Activated CD4-positive, alpha-beta T cell treated with anti-CD3 and anti-CD28 coated beads, Interleukin-2, amount 10 ng/mL, durations not matched to agents 7 days and 5 days (primary cell): ENCODE measurements at regions not wholly inside any gene's neighbourhood (a gene's known extent, or its start where the extent isn't known, plus 50 kb on each side); places are given as distances from the start of the nearest gene placed in this dataset.
"Not testable (repeated sequence)": the region's sequence is repeated elsewhere in the genome, so short reads cannot be mapped to it uniquely, and the experiment has no call there.

Source experiments
- CTCF ChIA-PET: fragments of 350-600 bp; sonication (Branson Sonifier 250); formaldehyde crosslinking; loops from one replicate; lab custom pipeline; 2021; ENCODE audit warnings: antibody characterized with exemption; lab: Charles Lee
- POLR2A ChIA-PET: fragments of 350-600 bp; sonication (Branson Sonifier 250); formaldehyde crosslinking; loops from one replicate; lab custom pipeline; 2021; ENCODE audit warnings: antibody characterized with exemption; lab: Charles Lee
- DNase-seq: peaks from one replicate; pipeline ENCODE4 v3.0.0-alpha.2; 2020
- H3K27ac Mint-ChIP-seq: one replicate; pipeline ENCODE4 v1.8.0; 2021; ENCODE audit warnings: mild to moderate bottlenecking, moderate library complexity, mixed read lengths
- H3K27me3 Mint-ChIP-seq: one replicate; pipeline ENCODE4 v1.8.0; 2021; ENCODE audit warnings: mixed read lengths
- H3K36me3 Mint-ChIP-seq: one replicate; pipeline ENCODE4 v1.8.0; 2021; ENCODE audit warnings: low read depth, mixed read lengths
- H3K4me1 Mint-ChIP-seq: one replicate; pipeline ENCODE4 v1.8.0; 2021; ENCODE audit warnings: mixed read lengths
- H3K4me3 Mint-ChIP-seq: one replicate; pipeline ENCODE4 v1.8.0; 2021; ENCODE audit warnings: mild to moderate bottlenecking, moderate library complexity, mixed read lengths
- H3K9me3 Mint-ChIP-seq: one replicate; pipeline ENCODE4 v1.8.0; 2021; ENCODE audit warnings: mixed read lengths

GRCh38 chr7:26988836-26989374 is 106.9 kb downstream of the HOXA1 start:
- Mint-ChIP-seq H3K36me3 (no peaks in the 10 kb centered on the region), H3K27me3 (peaks cover 7% of the 10 kb centered on the region), H3K27ac (no peak overlapping the region), H3K9me3 (no peaks in the 10 kb centered on the region), H3K4me3 (no peak overlapping the region), H3K4me1 (no peaks in the 10 kb centered on the region)
- CTCF ChIA-PET: no interaction called here
- POLR2A ChIA-PET: no interaction called here
- DNase-seq: no peak

DNA sequence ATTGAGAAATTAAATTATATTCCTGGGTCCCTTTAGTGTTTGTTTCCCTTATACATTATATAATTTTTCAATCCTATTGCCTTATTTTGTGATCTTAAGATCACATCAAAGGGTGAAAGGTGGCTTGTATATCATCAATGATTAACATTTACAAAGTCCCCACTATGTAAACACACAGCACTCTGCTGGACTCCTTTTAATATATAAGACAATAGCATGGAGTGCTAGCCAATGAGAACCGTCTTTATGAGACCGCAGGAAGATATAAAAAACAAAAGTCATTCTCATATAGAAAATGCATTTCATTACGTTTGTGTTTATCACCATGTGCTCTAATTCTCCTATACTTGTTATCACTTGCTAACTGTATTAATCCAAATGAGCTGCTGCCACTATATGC is 108.5 kb downstream of the HOXA1 start:
- H3K27ac Mint-ChIP-seq: no peak overlapping the region
- no peaks in the 10 kb centered on the region for H3K9me3 Mint-ChIP-seq
- no peak for DNase-seq
- POLR2A ChIA-PET: no interaction called here
- CTCF ChIA-PET: no interaction called here
- H3K36me3 Mint-ChIP-seq: no peaks in the 10 kb centered on the region
- no peak overlapping the region for H3K4me3 Mint-ChIP-seq
- no peaks in the 10 kb centered on the region for H3K4me1 Mint-ChIP-seq
- H3K27me3 Mint-ChIP-seq: peaks cover 5% of the 10 kb centered on the region

DNA sequence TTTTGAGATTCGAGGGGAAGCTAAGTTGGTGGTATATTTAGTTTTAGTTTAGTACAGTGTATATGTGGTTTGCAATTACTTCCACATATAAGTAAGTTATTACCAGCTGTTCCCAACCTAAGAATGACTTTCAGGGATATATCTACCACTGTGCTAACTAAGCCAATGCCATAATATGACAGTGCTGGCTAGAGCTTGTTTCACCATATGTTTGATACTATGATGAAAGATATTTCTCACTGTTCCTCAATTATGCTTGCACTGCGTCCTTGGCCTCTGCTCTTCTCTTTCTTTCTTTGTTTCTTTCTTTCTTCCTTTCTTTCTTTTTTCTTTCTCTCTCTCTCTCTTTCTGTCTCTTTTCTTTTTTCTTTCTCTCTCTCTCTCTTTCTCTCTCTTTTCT is 113.8 kb upstream of the SKAP2 start:
- H3K27me3 Mint-ChIP-seq: peaks cover 5% of the 10 kb centered on the region
- no peak overlapping the region for H3K27ac Mint-ChIP-seq
- no peaks in the 10 kb centered on the region for H3K9me3 Mint-ChIP-seq
- H3K4me1 Mint-ChIP-seq: no peaks in the 10 kb centered on the region
- H3K36me3 Mint-ChIP-seq: no peaks in the 10 kb centered on the region
- H3K4me3 Mint-ChIP-seq: no peak overlapping the region
- ChIA-PET CTCF (no interaction called here), POLR2A (no interaction called here)
- DNase-seq: no peak

DNA sequence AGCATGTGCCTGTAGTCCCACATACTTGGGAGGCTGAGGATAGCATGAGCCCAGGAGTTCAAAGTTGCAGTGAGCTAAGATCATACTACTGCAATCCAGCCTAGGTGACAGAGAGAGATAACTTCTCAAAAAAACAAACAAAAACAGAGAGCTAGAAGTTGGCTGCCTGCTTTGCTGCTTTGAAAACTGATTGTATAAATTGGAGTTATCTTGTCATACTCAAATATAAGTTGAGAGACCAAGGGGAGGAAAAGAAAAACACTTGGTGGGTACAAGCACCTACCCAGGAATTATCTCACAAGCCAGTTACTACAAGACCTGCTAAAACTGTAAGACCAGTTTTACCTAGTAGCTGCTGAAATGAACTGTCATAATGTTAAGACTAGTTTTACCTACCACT is 112.5 kb upstream of the SKAP2 start:
- Mint-ChIP-seq H3K36me3 (no peaks in the 10 kb centered on the region), H3K4me1 (no peaks in the 10 kb centered on the region), H3K27ac (no peak overlapping the region), H3K9me3 (peaks cover 9% of the 10 kb centered on the region), H3K4me3 (no peak overlapping the region), H3K27me3 (peaks cover 7% of the 10 kb centered on the region)
- ChIA-PET POLR2A (interaction anchor here (0.6 kb wide), 1 partner anchor 701 kb away, joined by 3 read pairs; no protein-coding TSS in a partner anchor), CTCF (interaction anchor here (0.6 kb wide), 1 partner anchor 944 kb away, joined by 4 read pairs; no protein-coding TSS in a partner anchor)
- no peak for DNase-seq

- DNase-seq, H3K4me3 Mint-ChIP-seq, H3K4me1 Mint-ChIP-seq, CTCF ChIA-PET, H3K27ac Mint-ChIP-seq, POLR2A ChIA-PET, H3K36me3 Mint-ChIP-seq: not testable (repeated sequence)
- H3K27me3 Mint-ChIP-seq: peaks cover 13% of the 10 kb centered on the region
- peaks cover 12% of the 10 kb centered on the region for H3K9me3 Mint-ChIP-seq
Measured at GRCh38 chr7:26971924-26972323, 107.5 kb upstream of the SKAP2 start.

DNA sequence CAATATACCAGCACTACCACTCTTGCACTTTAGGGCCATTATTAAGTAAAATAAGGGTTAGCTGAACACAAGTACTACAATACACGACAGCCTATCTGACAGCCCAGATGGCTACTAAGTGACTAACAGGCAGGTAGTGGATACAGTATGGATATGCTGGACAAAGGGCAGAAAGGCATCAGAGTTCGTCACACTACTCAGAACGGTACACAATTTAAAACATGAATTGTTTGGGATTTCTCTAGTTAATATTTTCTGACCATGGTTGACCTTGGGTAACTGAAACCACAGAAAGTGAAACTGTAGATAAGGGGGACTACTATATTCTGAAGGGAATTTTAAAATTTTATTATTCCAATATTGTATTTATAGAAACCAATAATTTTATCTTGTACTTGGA is 101.3 kb upstream of the SKAP2 start:
- no peak overlapping the region for H3K27ac Mint-ChIP-seq
- no peaks in the 10 kb centered on the region for H3K36me3 Mint-ChIP-seq
- no peak for DNase-seq
- ChIA-PET CTCF (no interaction called here), POLR2A (no interaction called here)
- H3K27me3 Mint-ChIP-seq: peaks cover 11% of the 10 kb centered on the region
- no peaks in the 10 kb centered on the region for H3K4me1 Mint-ChIP-seq
- H3K4me3 Mint-ChIP-seq: no peak overlapping the region
- H3K9me3 Mint-ChIP-seq: peaks cover under 1% of the 10 kb centered on the region

DNA sequence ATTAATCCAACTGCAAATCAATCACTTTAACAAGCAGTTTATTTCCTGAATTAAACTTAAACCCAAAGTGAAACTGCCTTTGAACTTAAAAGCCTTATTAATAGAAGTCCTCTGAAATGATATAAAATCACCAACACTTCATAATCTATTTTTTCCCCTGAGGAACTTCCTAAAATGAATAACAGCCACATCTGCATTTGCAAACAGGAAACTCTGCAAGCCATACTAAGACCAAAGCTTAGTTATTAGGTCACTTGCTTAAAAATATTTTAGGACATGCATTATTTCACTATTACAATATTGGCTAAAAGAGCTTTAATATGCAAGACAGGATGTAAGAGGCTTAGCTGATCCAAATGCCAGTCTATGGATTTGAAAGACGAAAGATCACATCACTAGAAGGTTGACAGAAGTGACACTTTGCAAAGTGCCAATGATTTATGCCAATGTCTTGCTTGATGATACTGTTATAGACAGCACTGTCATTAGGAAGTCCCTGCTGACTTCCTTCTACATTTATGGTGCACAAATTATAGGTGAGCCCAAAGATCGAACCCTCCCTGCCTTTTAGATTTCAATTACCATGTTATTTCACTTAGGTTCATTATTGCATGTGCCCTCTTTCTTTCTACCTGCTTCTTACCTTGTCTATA is 99.9 kb upstream of the SKAP2 start:
- no peak for DNase-seq
- H3K4me3 Mint-ChIP-seq: no peak overlapping the region
- H3K9me3 Mint-ChIP-seq: no peaks in the 10 kb centered on the region
- H3K36me3 Mint-ChIP-seq: no peaks in the 10 kb centered on the region
- H3K27me3 Mint-ChIP-seq: peaks cover 7% of the 10 kb centered on the region
- no peak overlapping the region for H3K27ac Mint-ChIP-seq
- no peaks in the 10 kb centered on the region for H3K4me1 Mint-ChIP-seq
- CTCF ChIA-PET: no interaction called here
- POLR2A ChIA-PET: interaction anchor here (0.6 kb wide), 1 partner anchor 89 kb away, joined by 6 read pairs; no protein-coding TSS in a partner anchor

GRCh38 chr7:26959290-26959689 is 94.9 kb upstream of the SKAP2 start:
- no peaks in the 10 kb centered on the region for H3K36me3 Mint-ChIP-seq
- no peak overlapping the region for H3K27ac Mint-ChIP-seq
- no peak for DNase-seq
- H3K27me3 Mint-ChIP-seq: peaks cover 2% of the 10 kb centered on the region
- H3K4me3 Mint-ChIP-seq: no peak overlapping the region
- H3K9me3 Mint-ChIP-seq: no peaks in the 10 kb centered on the region
- H3K4me1 Mint-ChIP-seq: no peaks in the 10 kb centered on the region
- ChIA-PET POLR2A (no interaction called here), CTCF (no interaction called here)

- DNase-seq: no peak
- Mint-ChIP-seq H3K4me1 (no peaks in the 10 kb centered on the region), H3K4me3 (no peak overlapping the region), H3K27me3 (peaks cover 2% of the 10 kb centered on the region), H3K9me3 (no peaks in the 10 kb centered on the region), H3K36me3 (no peaks in the 10 kb centered on the region), H3K27ac (no peak overlapping the region)
- ChIA-PET CTCF (no interaction called here), POLR2A (interaction anchor here (0.6 kb wide), 1 partner anchor 11 kb away, joined by 3 read pairs; no protein-coding TSS in a partner anchor)
Measured at GRCh38 chr7:26958834-26959233, 94.4 kb upstream of the SKAP2 start.

- DNase-seq: no peak
- no peaks in the 10 kb centered on the region for H3K9me3 Mint-ChIP-seq
- no peaks in the 10 kb centered on the region for H3K27me3 Mint-ChIP-seq
- CTCF ChIA-PET: no interaction called here
- POLR2A ChIA-PET: no interaction called here
- H3K36me3 Mint-ChIP-seq: no peaks in the 10 kb centered on the region
- no peak overlapping the region for H3K27ac Mint-ChIP-seq
- no peak overlapping the region for H3K4me3 Mint-ChIP-seq
- H3K4me1 Mint-ChIP-seq: no peaks in the 10 kb centered on the region
Measured at GRCh38 chr7:26955516-26955915, 91.1 kb upstream of the SKAP2 start.

DNA sequence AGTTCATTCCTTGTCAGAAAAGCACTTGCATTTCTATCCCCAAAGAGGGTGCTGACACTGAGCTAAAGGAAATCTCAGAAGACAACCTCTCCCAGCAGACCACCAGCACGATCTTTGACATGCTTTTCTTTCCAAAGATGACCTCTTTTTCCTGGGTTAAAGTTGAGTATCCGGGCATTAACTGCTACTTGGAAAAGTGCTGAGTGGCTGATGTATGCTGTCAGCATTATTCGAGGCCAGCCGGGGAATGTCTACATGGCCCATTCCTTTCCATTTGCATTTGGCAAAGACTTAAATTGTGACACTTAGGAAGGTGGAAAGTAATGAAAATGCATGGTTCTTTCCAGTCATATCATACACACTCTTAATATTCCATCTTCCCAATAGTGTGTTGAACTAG is 90.6 kb upstream of the SKAP2 start:
- Mint-ChIP-seq H3K27me3 (no peaks in the 10 kb centered on the region), H3K36me3 (no peaks in the 10 kb centered on the region), H3K4me3 (no peak overlapping the region), H3K9me3 (no peaks in the 10 kb centered on the region), H3K4me1 (no peaks in the 10 kb centered on the region), H3K27ac (no peak overlapping the region)
- ChIA-PET POLR2A (no interaction called here), CTCF (no interaction called here)
- DNase-seq: no peak

DNA sequence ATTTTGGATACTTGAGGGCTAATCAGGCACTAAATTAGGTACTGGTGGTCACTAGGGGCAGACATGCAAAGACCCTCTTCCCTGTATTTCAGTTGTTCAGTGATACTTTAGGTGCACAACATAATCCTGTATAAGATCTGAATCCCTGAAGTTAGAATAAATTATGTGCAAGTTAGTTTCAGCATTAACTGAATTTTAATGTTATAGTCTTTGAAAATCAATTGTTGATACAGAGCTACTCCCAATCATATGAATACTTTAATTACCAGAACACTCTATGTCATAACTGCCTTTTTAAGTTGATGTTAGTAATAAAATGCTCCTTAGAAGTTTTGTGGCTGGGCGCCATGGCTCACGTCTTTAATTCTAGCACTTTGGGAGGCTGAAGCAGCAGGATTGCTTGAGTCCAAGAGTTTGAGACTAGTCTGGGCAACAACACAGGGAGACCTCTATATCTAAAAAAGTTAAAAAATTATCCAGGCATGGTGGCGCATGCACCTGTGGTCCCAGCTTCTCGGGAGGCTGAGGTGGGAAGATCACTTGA is 87.1 kb upstream of the SKAP2 start:
- ChIA-PET CTCF (no interaction called here), POLR2A (no interaction called here)
- Mint-ChIP-seq H3K9me3 (no peaks in the 10 kb centered on the region), H3K4me3 (no peak overlapping the region), H3K36me3 (no peaks in the 10 kb centered on the region), H3K27me3 (peaks cover 8% of the 10 kb centered on the region), H3K27ac (no peak overlapping the region), H3K4me1 (no peaks in the 10 kb centered on the region)
- no peak for DNase-seq

- Mint-ChIP-seq H3K9me3 (no peaks in the 10 kb centered on the region), H3K27me3 (peaks cover 8% of the 10 kb centered on the region), H3K27ac (no peak overlapping the region), H3K4me3 (no peak overlapping the region), H3K36me3 (no peaks in the 10 kb centered on the region), H3K4me1 (no peaks in the 10 kb centered on the region)
- ChIA-PET POLR2A (no interaction called here), CTCF (no interaction called here)
- DNase-seq: no peak
Measured at GRCh38 chr7:26950889-26951288, 86.5 kb upstream of the SKAP2 start.
